ENCODE measurements at regions not wholly inside any gene's neighbourhood (a gene's known extent, or its start where the extent isn't known, plus 50 kb on each side); places are given as distances from the start of the nearest gene placed in this dataset.

DNA sequence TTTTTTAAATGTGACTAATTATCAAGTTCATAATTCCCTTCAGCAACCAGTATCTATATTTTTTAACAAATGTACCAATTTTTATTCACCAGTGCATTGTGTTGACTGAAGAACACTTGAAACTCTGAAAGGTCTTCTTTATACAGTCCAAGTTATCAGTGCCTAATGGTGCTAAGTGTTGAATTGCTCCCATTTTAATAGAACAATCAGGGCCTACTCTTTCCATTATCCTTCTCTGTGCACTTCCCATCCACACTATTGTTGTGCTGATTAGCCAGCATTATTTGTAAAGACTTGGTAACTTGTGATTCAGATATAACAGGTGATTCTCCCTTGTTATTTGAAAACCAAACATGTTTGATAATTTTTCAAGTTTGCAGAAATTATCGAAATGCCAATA is 1209.7 kb upstream of the MAP3K7 start:
- Histone ChIP-seq H3K27ac (no peak overlapping the region), H3K36me3 (replicated peaks) (no peaks in the 10 kb centered on the region), H3K4me3 (ENCODE audit: low read depth, low read length) (no peak overlapping the region), H3K27me3 (replicated peaks) (no peaks in the 10 kb centered on the region)
- in situ Hi-C loops (cut with HindIII; ENCODE audit: low pct_ligation_motif_present, low sequenced_read_pairs) = no loop called here
- no peak for DNase-seq
- TF ChIP-seq, protein P1, sequence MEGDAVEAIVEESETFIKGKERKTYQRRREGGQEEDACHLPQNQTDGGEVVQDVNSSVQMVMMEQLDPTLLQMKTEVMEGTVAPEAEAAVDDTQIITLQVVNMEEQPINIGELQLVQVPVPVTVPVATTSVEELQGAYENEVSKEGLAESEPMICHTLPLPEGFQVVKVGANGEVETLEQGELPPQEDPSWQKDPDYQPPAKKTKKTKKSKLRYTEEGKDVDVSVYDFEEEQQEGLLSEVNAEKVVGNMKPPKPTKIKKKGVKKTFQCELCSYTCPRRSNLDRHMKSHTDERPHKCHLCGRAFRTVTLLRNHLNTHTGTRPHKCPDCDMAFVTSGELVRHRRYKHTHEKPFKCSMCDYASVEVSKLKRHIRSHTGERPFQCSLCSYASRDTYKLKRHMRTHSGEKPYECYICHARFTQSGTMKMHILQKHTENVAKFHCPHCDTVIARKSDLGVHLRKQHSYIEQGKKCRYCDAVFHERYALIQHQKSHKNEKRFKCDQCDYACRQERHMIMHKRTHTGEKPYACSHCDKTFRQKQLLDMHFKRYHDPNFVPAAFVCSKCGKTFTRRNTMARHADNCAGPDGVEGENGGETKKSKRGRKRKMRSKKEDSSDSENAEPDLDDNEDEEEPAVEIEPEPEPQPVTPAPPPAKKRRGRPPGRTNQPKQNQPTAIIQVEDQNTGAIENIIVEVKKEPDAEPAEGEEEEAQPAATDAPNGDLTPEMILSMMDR (IDR thresholded peaks at IDR 0.05; ENCODE audit: low read depth, low read length, missing control alignments) = no peak

DNA sequence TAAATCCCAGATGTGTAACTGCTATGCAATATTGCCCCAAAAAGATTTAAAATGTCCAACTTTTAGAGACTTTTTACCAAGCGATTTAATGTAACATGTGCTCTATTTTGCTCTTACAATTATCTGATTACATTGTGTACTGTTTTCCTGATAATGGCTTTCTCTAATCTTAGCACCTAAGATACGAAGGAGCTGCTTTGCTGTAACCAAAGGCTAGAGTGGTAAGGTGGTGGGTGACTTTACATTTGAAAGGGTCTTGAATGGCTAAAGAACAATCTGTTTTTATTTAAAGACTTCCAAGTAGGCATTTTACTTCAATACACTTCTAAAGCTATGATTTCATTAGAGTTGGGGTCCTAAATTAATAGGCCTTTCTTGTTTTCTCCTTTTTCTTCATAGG is 1201.6 kb upstream of the MAP3K7 start:
- Histone ChIP-seq H3K27me3 (replicated peaks) (no peaks in the 10 kb centered on the region), H3K36me3 (replicated peaks) (no peaks in the 10 kb centered on the region), H3K27ac (no peak overlapping the region), H3K4me3 (ENCODE audit: low read depth, low read length) (no peak overlapping the region)
- TF ChIP-seq, protein P1 (IDR thresholded peaks at IDR 0.05; ENCODE audit: low read depth, low read length, missing control alignments) = no peak
- DNase-seq = no peak
- in situ Hi-C loops (cut with HindIII; ENCODE audit: low pct_ligation_motif_present, low sequenced_read_pairs) = no loop called here

DNA sequence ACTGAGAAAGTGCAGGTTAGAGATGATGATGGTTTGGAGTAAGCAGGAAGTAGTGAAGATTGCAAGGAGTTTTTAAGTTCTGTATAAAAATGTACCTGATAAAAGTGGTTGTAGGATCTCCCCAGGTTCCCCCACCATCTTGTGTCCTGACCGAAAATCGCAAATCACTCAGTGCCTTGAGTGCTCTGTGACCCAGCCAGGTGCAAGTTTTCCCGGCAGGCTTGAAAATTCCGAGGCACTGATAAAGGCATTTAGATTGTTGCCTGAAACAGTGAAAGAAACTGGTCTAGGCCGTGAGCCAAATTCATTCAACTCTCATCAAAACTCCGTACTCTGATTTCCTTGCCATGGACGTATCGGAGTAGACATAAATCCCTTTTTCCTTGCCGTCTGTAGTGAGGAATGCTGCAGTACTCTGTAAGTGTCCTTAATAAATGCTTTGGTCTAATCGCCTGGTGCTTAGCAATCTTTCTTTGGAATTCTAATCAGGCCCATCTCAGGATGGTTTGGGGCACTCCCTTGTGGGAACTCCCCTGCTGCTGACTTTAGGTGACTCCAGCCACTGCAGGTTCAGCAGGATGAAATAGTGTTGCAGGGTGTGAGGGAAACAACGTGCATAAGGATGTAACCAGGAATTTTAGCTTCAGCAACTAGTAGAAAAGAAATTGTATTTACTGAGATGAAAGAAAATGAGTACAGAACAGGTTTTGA is 1199.8 kb upstream of the MAP3K7 start:
- no peaks in the 10 kb centered on the region for H3K36me3 ChIP-seq (replicated peaks)
- no peaks in the 10 kb centered on the region for H3K27me3 ChIP-seq (replicated peaks)
- H3K27ac ChIP-seq = no peak overlapping the region
- no peak overlapping the region for H3K4me3 ChIP-seq (ENCODE audit: low read depth, low read length)
- TF ChIP-seq, protein P1 (IDR thresholded peaks at IDR 0.05; ENCODE audit: low read depth, low read length, missing control alignments) = no peak
- in situ Hi-C loops (cut with HindIII; ENCODE audit: low pct_ligation_motif_present, low sequenced_read_pairs) = no loop called here
- DNase-seq = no peak

DNA sequence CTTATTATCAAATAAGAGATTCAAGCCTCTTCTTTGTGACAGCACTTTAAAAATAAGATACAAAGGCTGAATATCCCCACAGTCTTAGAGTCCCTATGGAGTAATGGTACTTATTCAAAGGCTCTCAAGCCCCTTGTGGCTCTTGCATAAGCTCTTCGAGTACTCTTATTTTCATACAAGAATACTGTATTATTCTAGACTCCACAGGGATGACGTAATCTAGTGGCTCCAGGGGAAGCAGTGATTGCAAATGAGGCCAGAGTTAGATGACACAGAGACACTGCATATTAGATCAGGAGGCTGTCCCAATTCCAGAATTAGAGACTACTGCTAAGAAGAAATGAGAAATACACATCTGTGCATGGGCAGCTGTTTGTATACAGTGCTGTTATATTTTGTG is 1195.9 kb upstream of the MAP3K7 start:
- Histone ChIP-seq H3K27ac (no peak overlapping the region), H3K36me3 (replicated peaks) (no peaks in the 10 kb centered on the region), H3K4me3 (ENCODE audit: low read depth, low read length) (no peak overlapping the region), H3K27me3 (replicated peaks) (no peaks in the 10 kb centered on the region)
- in situ Hi-C loops (cut with HindIII; ENCODE audit: low pct_ligation_motif_present, low sequenced_read_pairs) = no loop called here
- TF ChIP-seq, protein P1 (IDR thresholded peaks at IDR 0.05; ENCODE audit: low read depth, low read length, missing control alignments) = no peak
- DNase-seq = no peak

DNA sequence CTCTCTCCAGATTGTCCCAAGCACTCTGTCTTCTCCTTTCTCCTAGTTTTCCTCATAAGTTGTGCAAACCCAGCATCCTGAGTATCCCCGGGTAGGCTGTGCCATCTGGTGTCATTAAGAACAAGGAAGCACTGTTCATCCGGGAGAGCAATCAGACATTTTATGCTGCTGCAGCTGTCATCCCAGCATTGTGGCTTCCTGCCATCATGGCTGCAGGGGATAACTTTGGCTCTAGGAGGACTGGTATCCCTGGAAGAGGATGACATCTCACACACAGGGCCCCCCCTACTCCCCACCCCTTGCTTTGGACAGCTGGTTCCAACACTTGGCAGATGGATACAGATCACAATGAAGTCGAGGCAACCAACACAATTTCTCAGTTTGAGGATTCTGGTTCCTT is 1195.1 kb upstream of the MAP3K7 start:
- H3K27me3 ChIP-seq (replicated peaks) = no peaks in the 10 kb centered on the region
- in situ Hi-C loops (cut with HindIII; ENCODE audit: low pct_ligation_motif_present, low sequenced_read_pairs) = no loop called here
- TF ChIP-seq, protein P1 (IDR thresholded peaks at IDR 0.05; ENCODE audit: low read depth, low read length, missing control alignments) = no peak
- no peak overlapping the region for H3K4me3 ChIP-seq (ENCODE audit: low read depth, low read length)
- DNase-seq = no peak
- no peaks in the 10 kb centered on the region for H3K36me3 ChIP-seq (replicated peaks)
- no peak overlapping the region for H3K27ac ChIP-seq

DNA sequence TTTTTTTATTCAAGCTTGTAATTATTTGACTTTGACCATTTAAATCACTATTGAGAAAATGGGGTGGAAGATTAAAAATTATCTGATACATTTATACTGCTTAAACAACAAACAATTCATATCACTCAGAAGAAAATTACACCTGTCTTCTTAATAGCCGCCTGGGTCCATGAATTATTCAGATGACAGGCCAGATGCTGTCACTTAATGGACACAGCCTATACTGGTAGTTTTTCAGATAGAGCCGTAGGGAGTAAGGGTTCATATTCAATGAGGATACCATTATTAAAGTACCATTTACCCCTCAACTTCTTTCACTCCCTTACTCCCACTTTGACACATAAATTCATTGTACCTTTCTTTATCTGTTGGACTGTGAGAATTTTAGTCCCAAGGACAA is 1193.4 kb upstream of the MAP3K7 start:
- TF ChIP-seq, protein P1 (IDR thresholded peaks at IDR 0.05; ENCODE audit: low read depth, low read length, missing control alignments) = no peak
- in situ Hi-C loops (cut with HindIII; ENCODE audit: low pct_ligation_motif_present, low sequenced_read_pairs) = no loop called here
- Histone ChIP-seq H3K27ac (no peak overlapping the region), H3K27me3 (replicated peaks) (no peaks in the 10 kb centered on the region), H3K36me3 (replicated peaks) (no peaks in the 10 kb centered on the region), H3K4me3 (ENCODE audit: low read depth, low read length) (no peak overlapping the region)
- DNase-seq = no peak

Measured in brain microvascular endothelial cell (primary cell).